ENCODE measurements at regions not wholly inside any gene's neighbourhood (a gene's known extent, or its start where the extent isn't known, plus 50 kb on each side); places are given as distances from the start of the nearest gene placed in this dataset.

GRCh38 chr6:126553854-126554253, 213.9 kb downstream of the CENPW start:
- no peak for TF ChIP-seq CTCF (IDR thresholded peaks at IDR 0.05 in 2 of 3, conservative IDR thresholded peaks at IDR 0.05 in 1 of 3; ENCODE audit: borderline replicate concordance in 1 of 3, insufficient read depth in 1 of 3, low read depth in 2 of 3, low read length in 2 of 3)
- no peak for TF ChIP-seq FOSL1 (IDR thresholded peaks at IDR 0.05; ENCODE audit: low read depth)
- no peak for TF ChIP-seq EZH2 (IDR thresholded peaks at IDR 0.05)
